ENCODE measurements at regions not wholly inside any gene's neighbourhood (a gene's known extent, or its start where the extent isn't known, plus 50 kb on each side); places are given as distances from the start of the nearest gene placed in this dataset.
A peak's percentile ranks its signal among the peaks of the same experiment; 100 is the strongest.
"Not testable (repeated sequence)": the region's sequence is repeated elsewhere in the genome, so short reads cannot be mapped to it uniquely, and the experiment has no call there.

DNA sequence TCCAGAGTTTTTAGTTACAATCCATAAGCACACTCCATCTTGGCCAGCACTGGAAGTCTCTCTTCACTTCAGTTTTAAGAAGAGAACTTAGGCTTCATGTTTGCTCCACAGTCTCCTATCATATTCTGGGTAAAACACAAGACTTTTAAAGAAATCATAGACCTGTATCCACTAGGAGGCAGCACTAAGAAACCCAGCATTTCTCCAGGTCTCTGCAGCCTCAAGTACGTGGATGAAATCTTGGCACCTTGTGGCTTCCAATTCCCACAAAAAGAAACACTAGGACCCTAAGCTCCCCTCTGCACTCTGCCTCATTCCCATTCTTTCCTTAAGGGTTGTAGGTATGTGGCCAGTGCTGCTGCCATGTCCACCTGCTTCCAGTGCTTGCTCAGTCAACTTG, 367.3 kb upstream of the CASK start:
- no peak for DNase-seq (ENCODE audit: low spot score)

DNA sequence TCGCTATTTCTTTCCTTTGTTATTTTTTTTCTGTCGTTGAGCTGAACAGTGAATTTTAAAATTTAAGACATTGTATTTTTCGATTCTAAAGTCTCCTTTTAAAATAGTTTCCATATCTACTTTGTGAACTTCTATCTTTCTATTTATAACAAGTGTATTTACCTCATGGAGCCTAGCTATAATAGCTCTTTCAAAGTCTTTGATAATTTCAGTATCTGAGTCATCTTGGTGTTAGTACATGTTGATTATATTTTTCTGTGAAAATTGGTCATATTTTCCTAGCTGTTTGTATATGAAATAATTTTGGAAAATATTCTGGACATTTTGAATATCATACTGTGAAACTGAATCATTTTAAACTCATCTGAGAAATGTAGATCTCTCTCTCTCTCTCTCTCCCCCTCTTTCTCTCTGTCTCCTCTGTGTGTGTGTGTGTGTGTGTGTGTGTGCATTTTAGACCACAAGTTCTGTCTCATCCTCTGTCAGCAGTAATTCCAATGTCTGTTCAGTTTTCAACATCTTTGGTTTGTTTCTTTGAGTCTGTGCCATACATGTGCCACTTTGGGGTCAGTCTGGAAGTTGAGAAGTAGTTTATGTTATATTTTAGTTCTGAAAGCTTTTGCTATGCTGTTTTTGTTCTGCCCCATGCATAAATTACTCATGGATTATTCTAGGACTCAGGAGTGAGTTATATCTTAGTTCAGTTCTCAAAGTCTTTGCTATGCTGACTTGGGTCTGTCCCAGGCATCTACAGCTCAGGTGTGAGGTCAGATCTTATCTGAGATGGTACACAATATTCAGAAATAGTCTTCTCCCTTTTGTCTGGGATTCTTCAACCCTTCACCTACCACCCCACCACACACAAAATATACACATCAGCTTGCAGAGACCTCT, 366.4 kb upstream of the CASK start:
- DNase-seq (ENCODE audit: low spot score) = no peak

DNA sequence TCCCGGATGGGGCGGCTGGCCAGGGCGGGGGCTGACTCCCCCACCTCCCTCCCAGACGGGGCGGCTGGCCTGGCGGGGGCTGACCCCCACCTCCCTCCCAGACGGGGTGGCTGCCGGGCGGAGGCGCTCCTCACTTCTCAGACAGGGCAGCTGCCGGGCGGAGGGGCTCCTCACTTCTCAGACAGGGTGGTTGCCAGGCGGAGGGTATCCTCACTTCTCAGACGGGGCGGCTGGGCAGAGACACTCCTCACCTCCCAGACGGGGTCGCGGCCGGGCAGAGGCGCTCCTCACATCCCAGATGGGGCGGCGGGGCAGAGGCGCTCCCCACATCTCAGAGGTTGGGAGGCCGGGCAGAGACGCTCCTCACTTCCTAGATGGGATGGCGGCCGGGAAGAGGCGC, 362.3 kb upstream of the CASK start:
- not testable (repeated sequence) for DNase-seq (ENCODE audit: low spot score)

DNA sequence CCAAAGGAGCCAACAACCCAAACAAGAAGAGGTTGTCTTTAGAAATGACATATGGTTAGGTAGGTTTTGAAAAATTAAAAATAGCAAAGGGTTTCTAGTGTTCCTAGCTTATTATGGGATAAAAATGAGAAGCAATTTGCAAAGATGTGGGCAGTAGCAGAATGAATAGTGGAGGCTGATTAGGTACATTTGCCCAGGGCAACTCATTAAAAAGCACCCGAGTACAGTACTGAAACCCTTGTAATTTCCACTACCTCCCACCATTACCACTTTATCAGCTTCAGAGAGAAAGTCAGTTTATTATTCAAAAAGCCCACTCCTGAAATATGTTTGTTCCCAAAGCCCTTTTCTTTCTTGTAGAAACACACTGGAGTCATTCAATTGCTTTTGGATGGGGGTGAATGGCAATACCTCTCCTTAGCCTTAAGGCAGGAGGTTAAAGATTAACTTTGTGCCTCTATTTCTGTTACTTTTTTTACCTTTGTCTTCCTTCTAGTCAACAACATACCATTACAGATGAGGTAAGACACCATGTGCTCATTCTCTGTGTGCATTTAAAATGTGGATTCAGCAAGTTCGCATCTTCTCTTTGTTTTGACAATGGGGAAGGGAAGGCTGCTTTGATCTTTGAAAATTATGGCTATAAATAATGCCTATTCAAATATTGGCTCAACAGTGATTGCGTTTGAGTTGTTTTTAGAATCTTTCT, 353.8 kb upstream of the CASK start:
- no peak for DNase-seq (ENCODE audit: low spot score)

DNA sequence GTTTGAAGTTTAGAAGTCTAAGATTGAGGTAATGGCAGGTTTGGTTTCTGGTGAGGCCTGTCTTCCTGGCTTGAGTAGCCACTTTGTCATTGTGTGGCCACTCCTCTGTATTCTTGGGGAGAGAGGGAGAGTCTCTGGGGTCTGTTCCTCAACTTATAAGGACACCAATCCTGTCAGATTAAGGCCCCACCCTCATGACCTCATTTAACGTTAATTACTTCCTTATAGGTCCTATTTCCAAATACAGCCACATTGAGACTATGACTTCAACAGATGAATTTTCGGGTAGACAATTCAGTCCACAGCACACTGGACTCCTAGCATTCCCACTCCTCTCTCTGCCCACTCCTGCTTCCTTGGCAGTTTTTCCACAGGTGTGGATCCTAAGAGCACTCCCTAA, 350.8 kb upstream of the CASK start:
- no peak for DNase-seq (ENCODE audit: low spot score)

DNA sequence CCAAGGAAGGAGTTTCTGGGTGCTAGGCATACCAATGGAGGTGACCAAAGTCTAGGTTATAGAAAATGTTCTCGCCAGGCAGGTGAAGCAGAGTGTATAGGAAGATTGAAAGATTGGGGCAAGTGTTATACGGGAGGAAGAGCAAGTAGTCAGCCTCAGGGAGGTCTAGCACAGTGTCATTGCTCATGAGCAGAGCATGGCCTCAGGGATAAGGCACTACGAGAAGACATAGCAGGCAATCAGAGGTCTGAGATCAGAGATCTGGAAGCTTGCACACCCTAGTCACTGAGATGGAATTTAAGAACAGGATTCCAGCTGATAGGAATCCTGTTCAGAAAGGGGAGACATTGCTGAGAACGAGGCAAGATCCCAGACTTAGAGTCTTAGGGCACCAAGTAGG, 350.0 kb upstream of the CASK start:
- no peak for DNase-seq (ENCODE audit: low spot score)

DNA sequence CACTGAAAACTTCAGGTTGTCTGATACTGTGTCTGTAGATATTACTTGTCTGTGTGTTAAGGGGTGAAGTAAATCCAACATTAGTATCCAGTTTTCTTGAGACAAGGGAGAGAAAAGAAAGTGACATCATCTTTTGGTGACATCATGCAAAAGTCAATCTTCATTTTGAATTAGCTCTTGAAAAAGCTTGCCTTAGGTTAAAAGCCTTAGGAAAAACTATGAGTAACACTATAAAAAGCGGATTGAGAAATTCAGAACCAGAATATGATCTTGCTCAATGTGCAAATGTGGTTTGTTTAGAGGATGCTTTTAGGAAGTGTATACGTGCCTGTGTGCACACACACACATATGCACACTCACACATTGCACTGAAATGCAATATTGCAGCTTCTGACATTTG, 345.8 kb upstream of the CASK start:
- no peak for DNase-seq (ENCODE audit: low spot score)

DNA sequence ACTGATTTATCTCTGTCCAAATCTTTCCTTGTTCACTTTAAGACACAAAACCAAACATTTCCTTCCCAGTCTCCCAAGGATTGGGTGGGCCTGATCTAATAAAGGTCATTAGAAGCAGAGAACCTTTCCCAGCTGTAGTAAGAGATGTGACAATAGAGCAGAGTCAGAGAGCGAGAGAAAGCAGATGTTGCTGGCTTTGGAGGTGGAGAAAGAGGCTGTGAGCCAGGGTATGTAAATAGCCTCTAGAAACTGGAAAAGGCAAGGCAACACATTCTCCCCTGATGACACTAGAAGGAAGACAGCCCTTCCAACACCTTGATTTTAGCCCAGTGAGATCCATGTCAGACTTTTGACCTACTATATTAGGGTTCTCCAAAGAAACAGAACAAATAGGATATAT, 337.5 kb upstream of the CASK start:
- DNase-seq (ENCODE audit: low spot score) = no peak

DNA sequence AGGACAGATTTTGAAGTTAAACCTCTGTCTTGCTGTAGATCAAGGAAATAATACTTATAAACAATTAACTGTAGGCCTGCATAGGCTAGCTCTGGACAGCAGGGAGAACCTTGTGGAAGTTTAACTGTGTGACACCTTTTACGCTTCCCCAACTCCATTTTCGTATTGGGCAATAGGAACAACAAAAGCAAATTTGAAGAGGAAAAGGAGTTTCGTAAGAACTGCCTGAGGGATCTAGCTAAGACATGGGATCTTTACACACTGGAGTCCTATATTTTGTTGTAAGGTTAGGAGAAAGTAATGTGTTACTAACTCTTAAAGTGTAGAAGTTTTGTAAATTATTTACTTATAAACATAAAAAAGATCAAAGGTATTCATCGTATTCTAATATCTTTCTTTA, 324.9 kb upstream of the CASK start:
- no peak for DNase-seq (ENCODE audit: low spot score)

DNA sequence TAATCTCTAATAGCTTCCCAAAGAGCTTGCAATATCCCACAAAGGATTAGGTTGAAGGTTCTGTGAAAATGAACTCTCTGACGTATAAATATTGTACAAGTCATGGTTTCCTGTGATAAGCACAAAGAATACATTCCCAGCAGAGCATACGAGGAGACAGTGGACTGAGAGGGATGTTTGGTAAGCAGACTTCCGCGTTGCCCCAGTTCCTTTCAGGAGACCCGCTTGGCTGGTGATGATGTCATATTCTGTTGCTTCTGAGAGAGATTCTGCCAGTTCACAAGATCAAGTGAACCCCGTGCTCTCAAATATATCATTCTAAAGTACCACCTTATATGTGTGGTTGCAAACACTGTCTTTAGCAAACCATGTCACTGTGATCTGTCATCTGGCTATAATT, 323.9 kb upstream of the CASK start:
- DNase-seq (ENCODE audit: low spot score) = no peak

DNA sequence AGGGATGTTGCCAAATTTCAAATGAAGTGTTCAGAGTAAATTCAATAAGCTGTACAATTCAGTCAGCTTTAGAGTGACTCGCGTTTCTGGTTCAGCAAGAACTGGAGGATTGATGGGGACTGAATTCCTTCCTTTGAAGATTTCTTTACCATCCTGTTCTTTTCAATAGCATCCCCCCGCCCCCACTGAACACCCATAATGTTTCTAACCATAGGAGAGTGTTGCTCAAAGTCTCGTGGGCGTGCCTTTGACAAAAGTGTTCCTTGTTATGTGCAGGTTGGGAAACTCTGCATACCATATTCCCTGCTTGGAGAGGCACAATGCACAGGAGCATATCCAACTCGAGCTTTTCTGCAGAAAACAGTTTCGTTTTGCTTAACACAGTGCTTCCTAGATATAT, 323.5 kb upstream of the CASK start:
- DNase-seq (ENCODE audit: low spot score) = peak; percentile 56

DNA sequence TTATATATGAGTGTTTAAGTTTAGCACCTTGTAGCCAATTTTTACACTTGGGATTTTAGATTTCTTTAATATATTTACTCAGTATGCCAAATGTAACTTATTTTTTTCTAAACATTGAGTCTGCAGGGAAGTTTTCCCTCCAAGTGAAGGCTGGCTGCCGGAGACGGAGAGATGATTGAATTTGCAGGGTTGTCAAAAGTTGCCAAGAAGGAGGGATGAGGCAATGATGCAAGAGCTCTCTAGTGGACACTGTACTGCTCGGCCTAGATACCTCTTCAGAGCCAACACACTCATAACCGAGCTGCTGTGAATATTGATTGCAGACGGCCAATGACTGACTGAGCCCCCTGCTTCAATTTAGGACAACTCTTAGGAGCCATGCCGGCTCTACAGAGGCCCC, 318.6 kb upstream of the CASK start:
- DNase-seq (ENCODE audit: low spot score) = no peak

DNA sequence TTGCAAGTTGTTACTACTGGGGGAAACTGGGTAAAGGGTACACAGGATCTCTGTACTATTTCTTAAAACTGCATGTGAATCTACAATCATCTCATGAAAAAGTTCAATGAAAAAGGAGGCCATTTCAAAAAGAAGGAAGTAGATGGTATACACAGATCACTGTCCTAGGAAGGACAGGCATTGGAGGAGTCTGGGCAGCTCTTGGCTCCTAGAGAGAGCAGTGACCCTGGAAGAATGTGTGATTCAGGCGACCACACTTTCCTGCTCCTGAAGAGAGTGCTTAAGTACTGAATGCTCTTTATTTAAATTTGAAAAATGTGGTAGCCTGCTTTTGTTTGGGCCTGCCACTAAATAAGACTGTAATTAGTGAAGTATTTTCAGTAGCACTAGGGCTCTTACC, 318.1 kb upstream of the CASK start:
- DNase-seq (ENCODE audit: low spot score) = no peak

DNA sequence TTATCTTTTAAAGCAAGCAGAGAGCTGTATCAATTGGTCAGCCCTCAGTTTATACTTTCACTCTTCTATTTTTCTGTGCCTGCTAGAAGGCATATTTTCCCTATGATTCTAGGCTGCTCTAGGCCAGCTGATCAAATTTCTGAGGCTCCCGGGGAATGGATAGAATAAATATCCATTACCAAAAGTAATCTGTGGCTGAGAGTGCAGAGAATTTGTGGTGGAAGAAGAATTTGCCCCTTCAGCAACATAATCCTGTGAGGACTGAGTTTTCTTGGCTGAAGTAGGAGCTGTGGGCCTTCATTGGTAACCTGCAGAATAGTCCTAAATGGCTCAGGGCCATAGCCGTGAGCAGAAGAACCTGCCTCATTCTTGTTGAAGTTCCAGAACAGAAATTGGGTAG, 314.6 kb upstream of the CASK start:
- no peak for DNase-seq (ENCODE audit: low spot score)

DNA sequence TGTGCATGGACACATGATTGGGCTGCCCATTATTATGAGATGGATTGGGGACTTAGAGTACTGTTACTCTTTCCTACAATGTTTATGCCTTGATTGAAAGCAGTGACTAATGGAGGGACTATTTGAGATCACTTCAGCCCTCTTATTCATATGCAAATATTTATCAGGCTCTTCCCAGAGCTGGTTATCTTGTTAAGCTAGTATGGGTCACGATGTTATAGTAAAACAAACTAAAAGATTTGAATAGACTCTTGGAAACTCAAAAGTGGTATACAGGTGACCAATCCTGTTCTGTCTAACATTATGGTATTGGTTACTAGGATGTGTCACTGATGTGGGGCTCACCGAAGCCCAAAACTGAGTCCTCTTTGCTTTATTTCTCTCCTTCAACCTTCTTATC, 306.2 kb upstream of the CASK start:
- DNase-seq (ENCODE audit: low spot score) = no peak

DNA sequence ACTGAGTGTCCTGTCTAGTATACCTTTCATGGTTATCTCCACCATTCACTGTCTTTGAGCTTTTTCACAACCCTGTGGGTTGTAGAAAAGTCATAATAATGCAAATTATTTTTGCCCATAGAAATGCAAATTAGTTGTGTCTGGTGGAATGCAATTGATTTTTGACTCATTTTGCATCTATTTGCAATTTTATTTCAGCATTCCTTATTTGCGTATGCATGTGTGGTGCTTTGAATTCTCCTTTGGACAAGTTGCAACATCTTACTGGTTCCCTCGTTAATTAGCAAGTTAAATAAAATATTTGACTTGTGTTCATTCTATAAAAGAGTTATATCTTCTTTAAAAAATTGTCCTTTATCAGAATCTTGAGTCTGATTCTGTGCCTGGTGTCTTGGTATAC, 297.3 kb upstream of the CASK start:
- no peak for DNase-seq (ENCODE audit: low spot score)

DNA sequence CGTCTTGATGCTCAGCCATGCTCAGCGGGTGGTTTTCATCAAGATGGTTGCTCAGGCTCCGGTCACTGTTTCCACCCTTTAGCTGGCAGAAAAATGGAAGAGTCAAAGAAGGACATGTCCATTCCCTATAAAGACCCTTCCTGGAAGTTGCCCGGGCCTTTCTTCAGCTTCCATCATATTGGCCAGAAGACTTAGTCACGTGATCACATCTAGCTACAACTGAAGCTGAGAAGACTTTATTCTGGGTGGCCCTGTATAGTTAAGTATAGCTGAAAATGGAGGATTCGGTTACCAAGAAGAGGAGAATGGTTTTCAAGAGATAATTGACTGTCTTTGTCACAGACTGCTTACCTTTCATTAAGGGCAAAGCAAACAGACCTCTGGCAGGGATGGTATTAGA, 296.7 kb upstream of the CASK start:
- DNase-seq (ENCODE audit: low spot score) = no peak

DNA sequence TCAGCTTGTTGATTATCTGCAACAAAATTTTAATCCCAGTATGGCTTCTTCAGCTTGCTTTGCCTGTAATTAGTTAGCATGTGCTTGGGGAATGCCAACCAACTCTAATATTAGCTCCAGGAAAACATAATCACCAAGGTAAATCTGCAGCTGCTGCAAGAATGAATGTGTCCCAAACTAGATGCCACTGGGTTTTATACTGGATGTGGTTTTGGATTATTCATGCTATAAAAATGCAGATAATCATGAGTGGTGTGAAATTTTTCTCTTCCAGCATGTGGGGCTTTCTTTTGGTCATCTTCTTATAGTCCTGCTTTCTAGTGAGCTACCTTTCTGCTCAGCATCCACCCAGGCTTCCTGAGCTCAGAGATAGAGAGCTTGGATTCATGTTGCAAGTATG, 295.9 kb upstream of the CASK start:
- DNase-seq (ENCODE audit: low spot score) = no peak

DNA sequence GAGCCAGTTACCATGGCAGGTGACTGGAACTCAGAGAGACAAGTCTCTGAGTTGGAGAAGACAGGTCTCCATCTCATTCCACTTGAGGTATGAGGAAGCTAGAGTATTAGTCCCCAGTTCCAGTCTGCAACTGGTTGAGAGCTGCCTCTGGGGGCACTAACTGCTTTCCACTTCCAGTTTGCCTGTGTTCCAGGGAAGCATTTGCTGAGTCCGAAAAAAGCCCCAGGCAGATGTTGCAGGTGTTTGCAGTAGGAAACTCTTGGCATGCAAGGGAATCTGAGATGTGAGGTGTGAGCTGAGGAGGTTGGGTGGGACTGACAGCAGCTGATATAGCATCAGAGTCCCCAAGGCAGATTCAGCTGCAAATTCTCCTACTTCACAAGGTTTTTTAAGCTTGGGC, 272.2 kb upstream of the CASK start:
- no peak for DNase-seq (ENCODE audit: low spot score)

DNA sequence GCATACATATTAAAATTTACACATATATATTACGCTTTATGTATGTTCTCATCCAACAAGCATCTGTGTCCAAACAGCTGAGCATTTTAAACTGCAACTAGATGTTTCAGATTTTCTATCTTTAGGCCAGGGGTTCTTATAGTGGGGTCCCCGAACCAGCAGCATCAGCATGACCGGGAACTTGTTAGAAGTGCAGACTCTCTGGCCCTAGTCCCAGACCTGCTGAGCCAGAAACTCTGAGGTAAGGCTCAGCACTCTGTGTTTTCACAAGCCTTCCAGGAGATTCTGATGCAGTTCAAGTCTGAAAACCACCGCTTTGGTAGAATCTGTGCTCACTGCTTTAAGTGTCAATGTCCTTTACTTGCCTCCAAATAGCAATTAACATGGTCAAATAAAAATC, 266.2 kb upstream of the CASK start:
- DNase-seq (ENCODE audit: low spot score) = no peak

DNA sequence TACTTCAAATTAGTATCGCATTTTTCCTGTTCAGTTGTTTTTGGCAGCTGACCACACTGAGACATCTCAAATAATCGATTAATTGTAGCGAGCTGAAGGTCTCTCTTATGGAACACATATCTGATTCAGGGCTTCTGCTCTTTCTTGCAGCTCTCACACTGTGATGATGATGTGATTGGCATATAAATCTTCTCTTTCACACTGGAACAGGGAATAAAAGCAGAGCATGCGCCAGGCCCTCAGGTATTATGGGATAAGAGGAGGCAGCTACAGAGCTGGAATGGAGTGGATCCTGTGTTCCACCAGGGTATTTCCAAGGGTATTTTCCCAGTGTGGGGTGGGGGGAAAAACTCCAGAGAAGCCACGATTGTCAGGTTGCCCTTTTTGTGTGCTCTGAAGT, 265.4 kb upstream of the CASK start:
- no peak for DNase-seq (ENCODE audit: low spot score)

DNA sequence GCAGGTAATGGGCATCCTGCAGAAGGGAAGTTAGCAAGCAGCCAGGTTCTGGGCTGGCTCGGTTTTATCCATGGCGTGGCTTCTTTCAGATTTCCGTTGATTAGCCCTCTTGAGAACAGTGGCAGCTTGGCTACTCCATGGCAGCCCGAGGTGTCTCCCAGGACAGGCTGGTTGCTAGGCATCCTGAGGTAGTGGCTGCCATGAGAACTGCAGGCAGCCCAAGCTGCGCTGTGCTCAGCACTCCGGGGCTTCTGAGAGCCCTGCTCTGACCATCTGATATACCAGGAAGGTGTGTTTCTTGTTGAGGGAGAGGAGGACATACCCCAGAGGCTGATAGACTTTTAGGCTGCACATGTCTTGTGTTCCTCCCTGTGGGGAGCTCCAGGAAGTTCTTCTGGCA, 253.4 kb upstream of the CASK start:
- no peak for DNase-seq (ENCODE audit: low spot score)

DNA sequence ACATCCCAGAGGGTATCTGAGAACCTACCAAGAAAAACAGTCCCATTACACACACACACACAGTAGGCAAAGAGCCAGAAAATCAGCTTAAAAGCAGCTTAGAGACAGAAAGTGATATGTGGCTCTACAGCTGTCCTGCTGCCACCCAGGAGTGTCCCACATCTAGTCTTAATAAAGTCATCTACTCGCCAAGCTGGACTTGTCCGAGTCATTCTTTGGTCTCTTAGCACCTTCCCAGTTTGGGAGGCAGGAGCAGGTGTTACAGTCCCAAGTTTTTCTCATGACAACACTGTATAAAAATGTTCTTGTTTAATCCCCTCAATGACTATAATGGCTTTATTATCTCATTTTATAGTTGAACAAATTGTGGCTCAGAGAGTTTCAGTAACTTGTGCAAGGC, 252.5 kb upstream of the CASK start:
- no peak for DNase-seq (ENCODE audit: low spot score)

DNA sequence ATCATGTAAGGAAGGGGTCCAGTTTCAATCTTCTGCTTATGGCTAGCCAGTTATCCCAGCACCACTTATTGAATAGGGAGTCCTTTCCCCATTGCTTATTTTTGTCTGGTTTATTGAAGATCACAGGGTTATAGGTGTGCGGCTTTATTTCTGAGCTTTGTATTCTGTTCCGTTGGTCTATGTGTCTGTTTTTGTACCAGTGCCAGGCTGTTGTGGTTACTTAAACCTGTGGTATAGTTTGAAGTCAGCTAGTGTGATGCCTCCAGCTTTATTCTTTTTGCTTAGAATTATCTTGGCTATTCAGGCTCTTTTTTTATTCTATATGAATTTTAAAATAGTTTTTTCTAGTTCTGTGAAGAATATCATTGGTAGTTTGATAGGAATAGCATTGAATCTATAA, 234.6 kb upstream of the CASK start:
- not testable (repeated sequence) for DNase-seq (ENCODE audit: low spot score)
